K562 (cell line): ENCODE measurements at regions not wholly inside any gene's neighbourhood (a gene's known extent, or its start where the extent isn't known, plus 50 kb on each side); places are given as distances from the start of the nearest gene placed in this dataset.

Experiments used
- ATAC-seq: fragments of 200-7000 bp; cut with Tn5 transposase; 3 replicates; pipeline ENCODE4 v1.9.1; 2020; ENCODE audit warnings: moderate library complexity
- BruUV-seq: library from RNA; stranded (reverse); fragments of 400-500 nt; replicated peaks from 2 replicates; lab custom pipeline; 2021; lab: Mats Ljungman, UMichigan
- CTCF ChIA-PET: fragments of 300-600 bp; formaldehyde crosslinking; extraction: SDS; loops from one replicate; lab custom pipeline; 2021; ENCODE audit warnings: low intra/inter-chr PET ratio; lab: Yijun Ruan, JAX
- POLR2A ChIA-PET: fragments of 300-600, 350-650 bp; sonication (Branson Sonifier 250); formaldehyde crosslinking; extraction: SDS; loops from one replicate; lab custom pipeline; 2021; ENCODE audit warnings: antibody characterized with exemption, inconsistent platforms; lab: Yijun Ruan, JAX
- DNase-seq, 4 experiments: peaks; one replicate each; pipeline versions ENCODE4 v3.0.0 to v3.0.0-alpha.2; 2011 to 2018; ENCODE audit warnings: low spot score in 3 of 4, mixed read lengths in 3 of 4; ENCODE audit errors: extremely low read depth in 1 of 4
- FAIRE-seq: peaks from 2 replicates; lab custom pipeline; 2011; peaks lifted over from hg19 to GRCh38; lab: Jason Lieb, UNC
- H2AFZ ChIP-seq: 2 replicates; pipeline ENCODE4 v1.6.0; 2011; ENCODE audit warnings: low read depth, low read length, control low read depth, inconsistent platforms
- H3K27ac ChIP-seq: fragments of 200-600 bp; 3 replicates; pipeline ENCODE4 v1.8.0; 2011; ENCODE audit warnings: low read depth, mild to moderate bottlenecking, control low read depth, inconsistent platforms, low read length, moderate library complexity, mixed read lengths; ENCODE audit errors: extremely low read depth
- H3K27me3 ChIP-seq, 2 experiments: fragments of 300-600 bp in 1 of 2; 2 replicates in 1 of 2; 3 replicates in 1 of 2; pipeline versions ENCODE4 v1.6.0 to v1.8.0; 2011; ENCODE audit warnings: inconsistent platforms in 2 of 2, low read length in 2 of 2, mild to moderate bottlenecking in 1 of 2, mixed read lengths in 1 of 2, moderate library complexity in 1 of 2; ENCODE audit not compliant: control insufficient read depth in 2 of 2, insufficient read depth in 2 of 2
- H3K36me3 ChIP-seq: fragments of 300-600 bp; 3 replicates; pipeline ENCODE4 v1.8.0; 2011; ENCODE audit warnings: mild to moderate bottlenecking, low read length, inconsistent platforms; ENCODE audit not compliant: control insufficient read depth, insufficient read depth
- H3K4me1 ChIP-seq, 2 experiments: fragments of 200-600 bp in 1 of 2; replicated peaks in 1 of 2; 2 replicates in 1 of 2; 3 replicates in 1 of 2; pipeline versions ENCODE4 v1.5.1 to v1.8.0; 2011; ENCODE audit warnings: inconsistent platforms in 2 of 2, low read length in 2 of 2, mild to moderate bottlenecking in 1 of 2, mixed read lengths in 1 of 2, moderate library complexity in 1 of 2; ENCODE audit not compliant: control insufficient read depth in 2 of 2, insufficient read depth in 2 of 2
- H3K4me2 ChIP-seq: 2 replicates; pipeline ENCODE4 v1.6.1; 2011; ENCODE audit warnings: low read length, control low read depth, inconsistent platforms, mixed read lengths; ENCODE audit not compliant: insufficient read depth
- H3K4me3 ChIP-seq: fragments of 200-600 bp; sonication (generic), shearing (Covaris generic); 2 replicates; pipeline ENCODE4 v1.5.1; 2016; ENCODE audit warnings: control low read depth, inconsistent platforms
- H3K79me2 ChIP-seq: fragments of 200-600 bp; 3 replicates; pipeline ENCODE4 v1.8.0; 2011; ENCODE audit warnings: low read length, inconsistent platforms; ENCODE audit not compliant: control insufficient read depth, insufficient read depth
- H3K9ac ChIP-seq, 2 experiments: 2 replicates each; pipeline versions ENCODE4 v1.6.0 to v1.6.1; 2011; ENCODE audit warnings: low read depth in 2 of 2, low read length in 2 of 2, control low read depth in 1 of 2, inconsistent platforms in 1 of 2, mild to moderate bottlenecking in 1 of 2, mixed read lengths in 1 of 2; ENCODE audit not compliant: insufficient read depth in 1 of 2
- H3K9me1 ChIP-seq: one replicate; pipeline ENCODE4 v1.6.0; 2011; ENCODE audit warnings: inconsistent platforms, mild to moderate bottlenecking, low read length, moderate library complexity; ENCODE audit not compliant: control insufficient read depth, insufficient read depth
- H3K9me3 ChIP-seq: replicated peaks from 2 replicates; pipeline ENCODE4 v1.5.1; 2011; ENCODE audit warnings: low read depth, low read length, inconsistent platforms; ENCODE audit not compliant: control insufficient read depth, insufficient read depth
- H4K20me1 ChIP-seq: replicated peaks from 2 replicates; pipeline ENCODE4 v1.6.1; 2011; ENCODE audit warnings: low read length, inconsistent platforms, mixed read lengths; ENCODE audit not compliant: control insufficient read depth, insufficient read depth
- CBFA2T3 ChIP-seq: fragments of 450-650 bp; IDR thresholded peaks from 2 replicates; pipeline ENCODE4 v1.6.1; 2017
- FOSL1 ChIP-seq: fragments of 200-800 bp; sonication (Bioruptor generic); conservative IDR thresholded peaks from 2 replicates; pipeline ENCODE4 v1.6.1; 2016; ENCODE audit warnings: missing genetic modification characterization, missing compliant biosample characterization
- HDAC3 ChIP-seq: fragments of 450-650 bp; IDR thresholded peaks from 2 replicates; pipeline ENCODE4 v1.6.1; 2018; ENCODE audit warnings: borderline replicate concordance, mild to moderate bottlenecking, moderate library complexity; ENCODE audit not compliant: partially characterized antibody
- PTTG1 ChIP-seq: fragments of 450-650 bp; IDR thresholded peaks from 2 replicates; pipeline ENCODE4 v1.6.1; 2016; ENCODE audit warnings: low read depth, mild to moderate bottlenecking, missing genetic modification characterization, missing compliant biosample characterization
- RAD21 ChIP-seq, 2 experiments: fragments of 250-450 bp in 1 of 2; fragments of 450-650 bp in 1 of 2; sonication (Bioruptor Pico) in 1 of 2; formaldehyde crosslinking in 1 of 2; IDR thresholded peaks in 1 of 2; conservative IDR thresholded peaks in 1 of 2; 2 replicates each; pipeline versions ENCODE4 v1.4.0 to v1.8.0; 2020 to 2022; ENCODE audit warnings: mild to moderate bottlenecking in 2 of 2, moderate library complexity in 1 of 2
- SMARCE1 ChIP-seq: fragments of 450-650 bp; IDR thresholded peaks from 2 replicates; pipeline ENCODE4 v1.7.1; 2016; ENCODE audit warnings: mild to moderate bottlenecking
- TCF3 ChIP-seq: sonication (generic); formaldehyde crosslinking; IDR thresholded peaks from 2 replicates; pipeline ENCODE4 v1.4.0; 2020; ENCODE audit warnings: mild to moderate bottlenecking, missing genetic modification reagents
- THAP12 ChIP-seq: fragments of 250-450 bp; sonication (Bioruptor Pico); IDR thresholded peaks from 2 replicates; pipeline ENCODE4 v1.9.0; 2021; ENCODE audit warnings: mild to moderate bottlenecking, inconsistent platforms
- TSHZ1 ChIP-seq: fragments of 250-450 bp; sonication (Bioruptor Pico); IDR thresholded peaks from 2 replicates; pipeline ENCODE4 v1.4.0; 2020; ENCODE audit warnings: mild to moderate bottlenecking, moderate library complexity
- WGBS: fragments of 100-300 bp; shearing (Covaris generic); methylation state at CpG from one replicate; pipeline ENCODE4 v1.1.6; 2016; ENCODE audit warnings: low coverage, mixed read lengths; ENCODE audit not compliant: insufficient coverage; ENCODE audit errors: missing lambda C conversion rate; 5-methylcytosine and 5-hydroxymethylcytosine counted together
- in situ Hi-C: fragments of 300-500 bp; cut with MboI; formaldehyde crosslinking; loops from 4 replicates; pipeline ENCODE4 v1.15.0; 2018; ENCODE audit warnings: inconsistent platforms, mixed read lengths
- intact Hi-C: fragments of 100-400 bp; cut with micrococcal nuclease; formaldehyde crosslinking; loops from 2 replicates; pipeline ENCODE4 v1.14.2; 2022
- TF ChIP-seq, protein P1 (sequence below): sonication (generic); formaldehyde crosslinking; IDR thresholded peaks from 2 replicates; pipeline ENCODE4 v1.8.0; 2022; ENCODE audit warnings: mild to moderate bottlenecking, missing genetic modification reagents
- TF ChIP-seq, protein P2 (sequence below): sonication (generic); formaldehyde crosslinking; IDR thresholded peaks from 2 replicates; pipeline ENCODE4 v1.8.1; 2023; ENCODE audit warnings: mild to moderate bottlenecking, missing genetic modification reagents

DNA sequence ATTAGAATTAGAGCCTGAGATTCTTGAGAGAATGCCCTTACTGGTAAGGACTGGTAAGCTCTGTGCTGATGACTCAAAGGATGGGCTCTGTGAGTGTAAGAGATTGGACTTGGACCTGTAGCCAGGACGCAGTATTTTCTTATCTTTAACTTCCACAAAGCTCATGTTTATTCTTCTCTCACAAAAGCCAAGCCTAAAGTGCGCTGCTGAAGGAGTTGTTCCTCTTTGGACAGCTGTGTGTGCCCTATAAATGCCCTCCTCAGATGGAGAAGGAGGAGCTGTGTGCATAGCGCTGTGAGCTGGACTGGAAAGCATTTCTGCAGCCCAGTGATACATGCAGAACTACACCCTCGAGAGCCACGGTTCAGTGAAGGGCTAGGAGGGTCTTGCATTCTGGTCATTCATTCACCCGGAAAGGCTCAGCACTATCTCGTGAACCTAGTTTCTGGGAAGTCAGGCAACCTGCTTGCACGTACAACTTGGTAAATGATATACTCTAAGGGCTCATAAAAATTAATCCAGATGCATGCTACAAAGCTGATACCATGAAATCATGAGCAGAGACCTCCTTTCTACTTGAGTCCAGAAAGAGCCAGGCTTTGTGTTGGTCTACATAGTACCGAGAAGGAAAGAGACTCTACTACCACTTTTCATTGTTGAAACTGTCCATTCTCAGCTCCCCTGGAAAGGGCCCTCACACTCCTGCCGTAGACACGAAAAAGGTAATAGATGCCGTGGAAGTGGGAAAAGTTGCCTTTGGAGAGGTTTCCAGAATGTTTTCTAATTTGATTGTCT is 103.0 kb upstream of the TBL1XR1 start:
- in situ Hi-C loops, result no loop called here
- H3K9me3 ChIP-seq, result no peaks in the 10 kb centered on the region
- peak overlapping the region; percentile 35 to 65; a peak in 3 of 4 replicates for H3K9ac ChIP-seq
- H3K27me3 ChIP-seq, result no peaks in the 10 kb centered on the region
- H3K79me2 ChIP-seq, result no peaks in the 10 kb centered on the region
- BruUV-seq, result no TSS peak
- H3K4me1 ChIP-seq, result peaks cover 4 to 10% of the 10 kb centered on the region in 2 experiments; a peak in 3 of 5 replicates
- DNase-seq, result peak in 3 of 4 experiments; percentile 23 to 77 (median 65)
- peak overlapping the region; percentile 81 for H2AFZ ChIP-seq
- CTCF ChIA-PET, result no interaction called here
- peak; percentile 85 for ATAC-seq
- no peaks in the 10 kb centered on the region for H3K36me3 ChIP-seq
- no peak overlapping the region for H3K4me3 ChIP-seq
- intact Hi-C loops, result loop anchor here (1.0 to 5.0 kb wide), 2 partner anchors 37 to 57 kb away; no protein-coding TSS in a partner anchor
- H4K20me1 ChIP-seq, result no peaks in the 10 kb centered on the region
- H3K27ac ChIP-seq, result peak overlapping the region; percentile 58
- no peaks in the 10 kb centered on the region for H3K9me1 ChIP-seq
- FAIRE-seq, result peak; percentile 92
- 18% methylated on average over 12 of the region's 12 CpGs for WGBS
- H3K4me2 ChIP-seq, result peak overlapping the region; percentile 74
- POLR2A ChIA-PET, result interaction anchor here (0.6 to 1.3 kb wide), 3 partner anchors 11 to 120 kb away, joined by 3 read pairs; no protein-coding TSS in a partner anchor
- no peak for TF ChIP-seq HDAC3
- peak; percentile 69 for TF ChIP-seq FOSL1 (tag)
- TF ChIP-seq PTTG1, result no peak
- TF ChIP-seq RAD21 (CRISPR knock-in tag; conservative IDR thresholded peaks at IDR 0.05 in 1 of 2, IDR thresholded peaks at IDR 0.05 in 1 of 2), result peak in 1 of 2 experiments; percentile 14; a peak in 1 of 4 replicates
- TF ChIP-seq SMARCE1, result peak; percentile 87
- TF ChIP-seq CBFA2T3, result peak; percentile 84
- peak; percentile 80 for TF ChIP-seq TCF3 (CRISPR knock-in tag)
- no peak for TF ChIP-seq THAP12 (CRISPR knock-in tag)
- TF ChIP-seq, protein P1, sequence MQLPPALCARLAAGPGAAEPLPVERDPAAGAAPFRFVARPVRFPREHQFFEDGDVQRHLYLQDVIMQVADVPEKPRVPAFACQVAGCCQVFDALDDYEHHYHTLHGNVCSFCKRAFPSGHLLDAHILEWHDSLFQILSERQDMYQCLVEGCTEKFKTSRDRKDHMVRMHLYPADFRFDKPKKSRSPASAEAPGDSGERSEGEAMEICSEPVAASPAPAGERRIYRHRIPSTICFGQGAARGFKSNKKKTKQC, result no peak
- no peak for TF ChIP-seq TSHZ1 (CRISPR knock-in tag)
- TF ChIP-seq, protein P2, sequence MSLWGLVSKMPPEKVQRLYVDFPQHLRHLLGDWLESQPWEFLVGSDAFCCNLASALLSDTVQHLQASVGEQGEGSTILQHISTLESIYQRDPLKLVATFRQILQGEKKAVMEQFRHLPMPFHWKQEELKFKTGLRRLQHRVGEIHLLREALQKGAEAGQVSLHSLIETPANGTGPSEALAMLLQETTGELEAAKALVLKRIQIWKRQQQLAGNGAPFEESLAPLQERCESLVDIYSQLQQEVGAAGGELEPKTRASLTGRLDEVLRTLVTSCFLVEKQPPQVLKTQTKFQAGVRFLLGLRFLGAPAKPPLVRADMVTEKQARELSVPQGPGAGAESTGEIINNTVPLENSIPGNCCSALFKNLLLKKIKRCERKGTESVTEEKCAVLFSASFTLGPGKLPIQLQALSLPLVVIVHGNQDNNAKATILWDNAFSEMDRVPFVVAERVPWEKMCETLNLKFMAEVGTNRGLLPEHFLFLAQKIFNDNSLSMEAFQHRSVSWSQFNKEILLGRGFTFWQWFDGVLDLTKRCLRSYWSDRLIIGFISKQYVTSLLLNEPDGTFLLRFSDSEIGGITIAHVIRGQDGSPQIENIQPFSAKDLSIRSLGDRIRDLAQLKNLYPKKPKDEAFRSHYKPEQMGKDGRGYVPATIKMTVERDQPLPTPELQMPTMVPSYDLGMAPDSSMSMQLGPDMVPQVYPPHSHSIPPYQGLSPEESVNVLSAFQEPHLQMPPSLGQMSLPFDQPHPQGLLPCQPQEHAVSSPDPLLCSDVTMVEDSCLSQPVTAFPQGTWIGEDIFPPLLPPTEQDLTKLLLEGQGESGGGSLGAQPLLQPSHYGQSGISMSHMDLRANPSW (CRISPR knock-in tag), result no peak
